GM21786 (cell line): ENCODE measurements at regions not wholly inside any gene's neighbourhood (a gene's known extent, or its start where the extent isn't known, plus 50 kb on each side); places are given as distances from the start of the nearest gene placed in this dataset.
"Not testable (repeated sequence)": the region's sequence is repeated elsewhere in the genome, so short reads cannot be mapped to it uniquely, and the experiment has no call there.

Experiments used
- ATAC-seq: cut with Tn5 transposase; IDR thresholded peaks from one replicate; pipeline ENCODE4 v1.9.1; 2021; ENCODE audit not compliant: unreplicated experiment

GRCh38 chr6:67175101-67175500, 1460.0 kb upstream of the ADGRB3 start:
- no peak for ATAC-seq

- no peak for ATAC-seq
Measured at GRCh38 chr6:67165606-67166005, 1458.6 kb upstream of the EYS start.

GRCh38 chr6:67160820-67161219, 1453.8 kb upstream of the EYS start:
- no peak for ATAC-seq

- ATAC-seq, result no peak
Measured at GRCh38 chr6:67141005-67141404, 1434.0 kb upstream of the EYS start.

- no peak for ATAC-seq
Measured at GRCh38 chr6:67133973-67134372, 1426.9 kb upstream of the EYS start.

- no peak for ATAC-seq
Measured at GRCh38 chr6:67131827-67132226, 1424.8 kb upstream of the EYS start.

- ATAC-seq, result no peak
Measured at GRCh38 chr6:67129780-67130179, 1422.8 kb upstream of the EYS start.

- ATAC-seq, result no peak
Measured at GRCh38 chr6:67127041-67127440, 1420.0 kb upstream of the EYS start.

GRCh38 chr6:67121115-67121514, 1414.1 kb upstream of the EYS start:
- no peak for ATAC-seq

GRCh38 chr6:67112120-67112519, 1405.1 kb upstream of the EYS start:
- no peak for ATAC-seq

- no peak for ATAC-seq
Measured at GRCh38 chr6:67102743-67103142, 1395.7 kb upstream of the EYS start.

GRCh38 chr6:67095618-67096226, 1388.7 kb upstream of the EYS start:
- ATAC-seq, result not testable (repeated sequence)

GRCh38 chr6:67094431-67094946, 1387.5 kb upstream of the EYS start:
- ATAC-seq, result no peak

- ATAC-seq, result no peak
Measured at GRCh38 chr6:67073938-67074337, 1366.9 kb upstream of the EYS start.

- no peak for ATAC-seq
Measured at GRCh38 chr6:67068781-67069180, 1361.8 kb upstream of the EYS start.

- ATAC-seq, result no peak
Measured at GRCh38 chr6:67064323-67064722, 1357.3 kb upstream of the EYS start.

GRCh38 chr6:67047996-67048395, 1341.0 kb upstream of the EYS start:
- ATAC-seq, result no peak

- ATAC-seq, result no peak
Measured at GRCh38 chr6:67045076-67045475, 1338.0 kb upstream of the EYS start.

GRCh38 chr6:67031451-67031850, 1324.4 kb upstream of the EYS start:
- no peak for ATAC-seq

- ATAC-seq, result no peak
Measured at GRCh38 chr6:67030861-67031260, 1323.8 kb upstream of the EYS start.

- ATAC-seq, result no peak
Measured at GRCh38 chr6:67016921-67017460, 1310.0 kb upstream of the EYS start.

- ATAC-seq, result no peak
Measured at GRCh38 chr6:67011441-67011840, 1304.4 kb upstream of the EYS start.

- ATAC-seq, result no peak
Measured at GRCh38 chr6:67009818-67010217, 1302.8 kb upstream of the EYS start.
